Ovary (tissue), 7 donors: ENCODE measurements at regions not wholly inside any gene's neighbourhood (a gene's known extent, or its start where the extent isn't known, plus 50 kb on each side); places are given as distances from the start of the nearest gene placed in this dataset.

Source experiments
- DNase-seq, 5 donors: peaks; one replicate each; pipeline ENCODE4 v3.0.0-alpha.2; 2019 to 2020
- H3K27ac ChIP-seq, 2 donors: fragments of 200-600 bp; one replicate each; pipeline versions ENCODE4 v1.5.1 to v1.8.0; 2019 to 2022
- H3K27me3 ChIP-seq: fragments of 200-600 bp; one replicate; pipeline ENCODE4 v1.8.0; 2022
- H3K36me3 ChIP-seq: fragments of 200-600 bp; sonication (generic); one replicate; pipeline ENCODE4 v1.5.1; 2019
- H3K4me1 ChIP-seq: one replicate; pipeline ENCODE4 v1.8.1; 2013; ENCODE audit warnings: mild to moderate bottlenecking, moderate library complexity; ENCODE audit not compliant: insufficient read depth
- H3K4me3 ChIP-seq: fragments of 200-600 bp; sonication (generic); one replicate; pipeline ENCODE4 v1.5.1; 2017
- H3K9me3 ChIP-seq, 2 donors: fragments of 200-600 bp in 1 of 2; sonication (generic) in 1 of 2; one replicate each; pipeline versions ENCODE4 v1.5.1 to v1.8.1; 2013 to 2019; ENCODE audit warnings: mild to moderate bottlenecking in 1 of 2, moderate library complexity in 1 of 2
- CTCF ChIP-seq, 3 donors: fragments of 450-650 bp in 2 of 3; fragments of 200-600 bp in 1 of 3; IDR thresholded peaks; one replicate each; pipeline versions ENCODE4 v1.5.1 to v1.8.0; 2016 to 2022; ENCODE audit warnings: antibody characterized with exemption in 3 of 3, mild to moderate bottlenecking in 1 of 3
- EP300 ChIP-seq: sonication (generic); formaldehyde crosslinking; IDR thresholded peaks from one replicate; pipeline ENCODE4 v1.6.1; 2017; ENCODE audit warnings: antibody characterized with exemption
- POLR2A ChIP-seq: fragments of 450-650 bp; IDR thresholded peaks from one replicate; pipeline ENCODE4 v1.6.1; 2017; ENCODE audit warnings: antibody characterized with exemption, mild to moderate bottlenecking, moderate library complexity
- WGBS, 3 donors: extraction: QIAGEN DNeasy Blood & Tissue Kit in 1 of 3; methylation state at CpG; one replicate each; pipeline versions ENCODE4 v1.1.5 to v1.1.7; 2013 to 2017; 5-methylcytosine and 5-hydroxymethylcytosine counted together
- intact Hi-C, 4 donors: fragments of 100-400 bp; cut with DNase I; formaldehyde crosslinking; loops; one replicate each; pipeline versions ENCODE4 v1.11.0 to v1.15.1; 2022 to 2023
- donor health status: DM: no; HTN: no; CAD: no; lungs with moderate emphysema.
- donor health status: DM: no; HTN: no; CAD: no.
- donor health status: Bipolar disorder and iron deficiency.
- donor health status: DM: no; HTN: no; CAD: no.
- donor health status: DM: yes; HTN: yes; CAD: no.

- Histone ChIP-seq H3K4me1 (no peaks in the 10 kb centered on the region), H3K4me3 (no peak overlapping the region), H3K9me3 (no peaks in the 10 kb centered on the region), H3K36me3 (no peaks in the 10 kb centered on the region), H3K27me3 (no peaks in the 10 kb centered on the region), H3K27ac (no peak overlapping the region)
- WGBS, 3 donors: 92 to 94% (median 93%) methylated on average over 2 of the region's 2 CpGs
- TF ChIP-seq CTCF (IDR thresholded peaks at IDR 0.05) (no peak), POLR2A (no peak), EP300 (no peak)
- DNase-seq: no peak
- intact Hi-C loops: no loop called here
Observed at GRCh38 chr4:171087089-171087488, 726.1 kb upstream of the GALNTL6 start.

- peaks cover 0 to 5% of the 10 kb centered on the region in 2 donors for H3K9me3 ChIP-seq
- no peak overlapping the region for H3K4me3 ChIP-seq
- no peaks in the 10 kb centered on the region for H3K4me1 ChIP-seq
- H3K27me3 ChIP-seq: no peaks in the 10 kb centered on the region
- DNase-seq: no peak
- H3K36me3 ChIP-seq: no peaks in the 10 kb centered on the region
- 67 to 75% (median 70%) methylated on average over 1 of the region's 1 CpG for WGBS, 3 donors
- intact Hi-C loops: no loop called here
- TF ChIP-seq CTCF (IDR thresholded peaks at IDR 0.05) (no peak), EP300 (no peak)
- H3K27ac ChIP-seq: no peak overlapping the region
Observed at GRCh38 chr4:171067422-171067821, 745.8 kb upstream of the GALNTL6 start.

GRCh38 chr4:171049380-171049779 lies 763.8 kb upstream of the GALNTL6 start:
- Histone ChIP-seq H3K4me3 (no peak overlapping the region), H3K36me3 (no peaks in the 10 kb centered on the region), H3K27me3 (no peaks in the 10 kb centered on the region), H3K4me1 (no peaks in the 10 kb centered on the region), H3K9me3 (no peaks in the 10 kb centered on the region), H3K27ac (no peak overlapping the region)
- TF ChIP-seq EP300 (no peak), POLR2A (no peak), CTCF (IDR thresholded peaks at IDR 0.05) (no peak)
- DNase-seq: no peak
- intact Hi-C loops: no loop called here
- WGBS, 3 donors: 52 to 74% (median 52%) methylated on average over 1 of the region's 1 CpG

- Histone ChIP-seq H3K9me3 (peaks cover 0 to 4% of the 10 kb centered on the region in 2 donors), H3K36me3 (no peaks in the 10 kb centered on the region), H3K4me3 (no peak overlapping the region), H3K27me3 (no peaks in the 10 kb centered on the region), H3K27ac (no peak overlapping the region), H3K4me1 (no peaks in the 10 kb centered on the region)
- intact Hi-C loops: no loop called here
- 95 to 96% (median 96%) methylated on average over 44 to 46 of the region's 46 CpGs for WGBS, 3 donors
- DNase-seq: no peak
- TF ChIP-seq POLR2A: no peak
Observed at GRCh38 chr4:171042989-171043524, 770.1 kb upstream of the GALNTL6 start.

GRCh38 chr4:171035909-171036308 lies 777.3 kb upstream of the GALNTL6 start:
- 88 to 93% (median 92%) methylated on average over 3 of the region's 3 CpGs for WGBS, 3 donors
- TF ChIP-seq POLR2A: no peak
- no peak for TF ChIP-seq EP300
- Histone ChIP-seq H3K9me3 (no peaks in the 10 kb centered on the region), H3K27me3 (no peaks in the 10 kb centered on the region), H3K4me1 (no peaks in the 10 kb centered on the region), H3K27ac (no peak overlapping the region), H3K4me3 (no peak overlapping the region), H3K36me3 (no peaks in the 10 kb centered on the region)
- no peak for DNase-seq
- intact Hi-C loops: no loop called here
